VCaP (cell line): ENCODE measurements at regions not wholly inside any gene's neighbourhood (a gene's known extent, or its start where the extent isn't known, plus 50 kb on each side); places are given as distances from the start of the nearest gene placed in this dataset.

Source experiments
- H3K27ac ChIP-seq: fragments of 450-650 bp; 2 replicates; pipeline ENCODE4 v1.5.1; 2017
- TF ChIP-seq, protein P1 (sequence below): fragments of 450-650 bp; conservative IDR thresholded peaks from 2 replicates; pipeline ENCODE4 v1.5.1; 2017; ENCODE audit warnings: mild to moderate bottlenecking, moderate library complexity

DNA sequence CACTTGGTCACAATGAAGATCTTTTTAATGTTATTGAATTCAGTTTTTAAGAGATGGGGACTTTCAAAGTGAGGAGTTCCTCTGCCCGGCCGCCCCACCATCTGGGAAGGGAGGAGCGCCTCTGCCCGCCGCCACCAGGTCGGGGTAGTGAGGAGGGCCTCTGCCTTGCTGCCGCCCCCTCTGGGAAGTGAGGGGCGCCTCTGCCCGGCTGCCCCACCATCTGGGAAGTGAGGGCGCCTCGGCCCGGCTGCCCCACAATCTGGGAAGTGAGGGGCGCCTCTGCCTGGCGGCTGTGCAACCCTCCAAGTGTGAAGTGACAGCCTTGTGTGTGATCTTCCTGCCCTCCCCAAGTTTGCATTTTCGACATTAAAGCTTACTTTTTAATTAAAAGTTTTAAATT is 899.3 kb downstream of the TRIB2 start:
- TF ChIP-seq, protein P1, sequence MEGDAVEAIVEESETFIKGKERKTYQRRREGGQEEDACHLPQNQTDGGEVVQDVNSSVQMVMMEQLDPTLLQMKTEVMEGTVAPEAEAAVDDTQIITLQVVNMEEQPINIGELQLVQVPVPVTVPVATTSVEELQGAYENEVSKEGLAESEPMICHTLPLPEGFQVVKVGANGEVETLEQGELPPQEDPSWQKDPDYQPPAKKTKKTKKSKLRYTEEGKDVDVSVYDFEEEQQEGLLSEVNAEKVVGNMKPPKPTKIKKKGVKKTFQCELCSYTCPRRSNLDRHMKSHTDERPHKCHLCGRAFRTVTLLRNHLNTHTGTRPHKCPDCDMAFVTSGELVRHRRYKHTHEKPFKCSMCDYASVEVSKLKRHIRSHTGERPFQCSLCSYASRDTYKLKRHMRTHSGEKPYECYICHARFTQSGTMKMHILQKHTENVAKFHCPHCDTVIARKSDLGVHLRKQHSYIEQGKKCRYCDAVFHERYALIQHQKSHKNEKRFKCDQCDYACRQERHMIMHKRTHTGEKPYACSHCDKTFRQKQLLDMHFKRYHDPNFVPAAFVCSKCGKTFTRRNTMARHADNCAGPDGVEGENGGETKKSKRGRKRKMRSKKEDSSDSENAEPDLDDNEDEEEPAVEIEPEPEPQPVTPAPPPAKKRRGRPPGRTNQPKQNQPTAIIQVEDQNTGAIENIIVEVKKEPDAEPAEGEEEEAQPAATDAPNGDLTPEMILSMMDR: no peak
- no peak overlapping the region for H3K27ac ChIP-seq

- H3K27ac ChIP-seq: no peak overlapping the region
- TF ChIP-seq, protein P1: no peak
Observed at GRCh38 chr2:13616616-13617015, 899.9 kb downstream of the TRIB2 start.

DNA sequence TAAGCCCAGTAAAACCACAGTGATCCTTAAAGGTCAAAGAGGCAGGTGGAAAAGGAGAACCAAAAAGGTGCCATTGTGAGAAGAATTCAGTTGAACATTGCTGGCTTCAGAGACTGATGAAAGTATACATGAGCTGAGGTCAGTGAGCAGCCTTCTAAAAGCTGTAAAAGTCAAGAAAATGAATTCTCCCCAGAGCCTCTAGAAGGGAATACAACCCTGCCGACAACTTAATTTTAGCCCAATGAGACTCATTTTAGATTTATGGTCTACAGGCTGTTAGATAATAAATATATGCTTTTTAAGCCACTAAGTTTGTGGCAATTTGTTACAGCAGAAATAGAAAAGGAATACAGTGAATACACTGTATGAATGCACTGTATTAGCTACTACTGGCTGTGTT is 911.4 kb downstream of the TRIB2 start:
- H3K27ac ChIP-seq: peak overlapping the region; percentile 79; the same call in 1 of the 2 replicates
- TF ChIP-seq, protein P1: no peak

DNA sequence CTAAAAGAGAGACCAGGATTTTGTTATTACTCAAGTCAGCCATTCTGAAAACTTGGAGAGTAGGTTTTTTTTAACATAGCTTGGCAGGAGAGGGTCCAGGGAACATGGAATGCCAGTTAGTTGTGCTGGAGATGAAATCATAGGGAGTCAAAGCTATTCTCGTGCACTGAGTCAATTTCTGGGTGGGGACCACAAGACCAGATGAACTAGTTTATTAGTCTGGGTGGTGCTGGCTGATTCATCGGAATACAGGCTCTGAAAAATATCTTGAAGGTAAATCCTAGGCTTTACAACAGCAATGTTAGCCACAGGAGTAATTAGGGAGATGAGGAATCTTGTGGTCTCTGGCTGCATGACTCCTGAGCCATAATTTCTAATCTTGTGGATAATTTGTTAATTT is 921.4 kb downstream of the TRIB2 start:
- no peak overlapping the region for H3K27ac ChIP-seq
- TF ChIP-seq, protein P1: no peak

DNA sequence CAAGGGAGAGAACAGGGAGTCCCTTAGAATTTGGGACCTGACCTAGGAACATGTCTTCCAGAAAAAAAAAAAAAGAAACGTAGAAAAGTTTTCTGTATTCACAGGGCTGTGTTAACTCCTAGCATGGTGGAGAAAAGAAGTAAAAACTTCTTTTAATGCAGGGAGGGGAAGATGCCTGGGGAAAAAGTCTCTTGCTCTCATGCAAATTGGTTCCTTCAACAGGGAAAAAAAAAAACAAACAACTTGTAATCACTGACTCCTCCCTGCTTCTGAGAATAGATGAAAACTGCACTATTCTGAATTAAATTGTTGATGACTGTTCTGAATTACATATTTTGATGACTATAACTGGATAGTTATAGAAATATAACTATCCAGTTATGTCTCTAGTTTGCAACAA is 933.2 kb downstream of the TRIB2 start:
- H3K27ac ChIP-seq: no peak overlapping the region
- TF ChIP-seq, protein P1: no peak

GRCh38 chr2:13650586-13651180 is 933.9 kb downstream of the TRIB2 start:
- no peak overlapping the region for H3K27ac ChIP-seq
- TF ChIP-seq, protein P1: no peak

- TF ChIP-seq, protein P1: no peak
- H3K27ac ChIP-seq: no peak overlapping the region
Observed at GRCh38 chr2:13651684-13652131, 935.0 kb downstream of the TRIB2 start.
